GM23338 (cell line): ENCODE measurements at regions not wholly inside any gene's neighbourhood (a gene's known extent, or its start where the extent isn't known, plus 50 kb on each side); places are given as distances from the start of the nearest gene placed in this dataset.

ENCODE experiments used
- ATAC-seq: fragments of 200-7000 bp; cut with Tn5 transposase; 3 replicates; pipeline ENCODE4 v1.9.1; 2020
- DNase-seq: peaks from one replicate; pipeline ENCODE4 v3.0.0-alpha.2; 2015; ENCODE audit warnings: low spot score
- H2AFZ ChIP-seq: fragments of 200-600 bp; sonication (generic); 2 replicates; pipeline ENCODE4 v1.8.0; 2016; ENCODE audit warnings: antibody characterized with exemption, mild to moderate bottlenecking, moderate library complexity
- H3F3A ChIP-seq: fragments of 200-600 bp; sonication (generic); replicated peaks from 2 replicates; pipeline ENCODE4 v1.8.0; 2017; ENCODE audit warnings: antibody characterized with exemption, mixed run types, low read depth
- H3K27ac ChIP-seq: fragments of 200-600 bp; sonication (generic); 2 replicates; pipeline ENCODE4 v1.6.1; 2016; ENCODE audit warnings: low read depth
- H3K27me3 ChIP-seq: fragments of 200-600 bp; sonication (generic); 2 replicates; pipeline ENCODE4 v1.8.0; 2016; ENCODE audit warnings: mild to moderate bottlenecking, mixed run types, moderate library complexity; ENCODE audit not compliant: insufficient read depth
- H3K36me3 ChIP-seq: fragments of 200-600 bp; sonication (generic); 2 replicates; pipeline ENCODE4 v1.8.0; 2016; ENCODE audit warnings: mild to moderate bottlenecking; ENCODE audit not compliant: insufficient read depth
- H3K4me1 ChIP-seq: fragments of 200-600 bp; sonication (generic); 2 replicates; pipeline ENCODE4 v1.8.0; 2016; ENCODE audit warnings: mild to moderate bottlenecking, moderate library complexity; ENCODE audit not compliant: insufficient read depth
- H3K4me2 ChIP-seq: fragments of 200-600 bp; sonication (generic); 2 replicates; pipeline ENCODE4 v1.7.1; 2017; ENCODE audit warnings: mixed run types
- H3K4me3 ChIP-seq: fragments of 200-600 bp; sonication (generic); 2 replicates; pipeline ENCODE4 v1.6.1; 2016; ENCODE audit warnings: mixed run types
- H3K79me2 ChIP-seq: fragments of 200-600 bp; sonication (generic); replicated peaks from 2 replicates; pipeline ENCODE4 v1.8.0; 2017; ENCODE audit warnings: mild to moderate bottlenecking; ENCODE audit not compliant: insufficient read depth
- H3K9me2 ChIP-seq: fragments of 200-600 bp; sonication (generic); 2 replicates; pipeline ENCODE4 v1.8.0; 2017; ENCODE audit not compliant: insufficient read depth
- H4K20me1 ChIP-seq: fragments of 200-600 bp; sonication (generic); replicated peaks from 2 replicates; pipeline ENCODE4 v1.8.0; 2017; ENCODE audit warnings: mild to moderate bottlenecking; ENCODE audit not compliant: insufficient read depth
- H3K27ac Mint-ChIP-seq: 2 replicates; pipeline ENCODE4 v1.8.0; 2020; ENCODE audit warnings: inconsistent platforms, mild to moderate bottlenecking, moderate library complexity, mixed read lengths
- H3K27me3 Mint-ChIP-seq: 3 replicates; pipeline ENCODE4 v1.8.0; 2022; ENCODE audit warnings: low read depth, mild to moderate bottlenecking, moderate library complexity, mixed read lengths, inconsistent platforms; ENCODE audit not compliant: insufficient read depth, poor library complexity
- H3K36me3 Mint-ChIP-seq: 3 replicates; pipeline ENCODE4 v1.8.0; 2021; ENCODE audit warnings: low read depth, mild to moderate bottlenecking, inconsistent platforms, moderate library complexity, mixed read lengths
- H3K4me1 Mint-ChIP-seq: 3 replicates; pipeline ENCODE4 v1.8.0; 2020; ENCODE audit warnings: mild to moderate bottlenecking, inconsistent platforms, mixed read lengths
- H3K4me3 Mint-ChIP-seq: 3 replicates; pipeline ENCODE4 v1.8.0; 2021; ENCODE audit warnings: moderate library complexity, mild to moderate bottlenecking, inconsistent platforms, mixed read lengths
- H3K9me3 Mint-ChIP-seq: 3 replicates; pipeline ENCODE4 v1.8.0; 2020; ENCODE audit warnings: moderate library complexity, mild to moderate bottlenecking, inconsistent platforms, mixed read lengths
- ETS1 ChIP-seq: IDR thresholded peaks from 2 replicates; pipeline ENCODE4 v1.6.1; 2016; ENCODE audit warnings: antibody characterized with exemption
- REST ChIP-seq: IDR thresholded peaks from one replicate; pipeline ENCODE4 v1.6.1; 2018; ENCODE audit warnings: antibody characterized with exemption; ENCODE audit not compliant: unreplicated experiment
- STAT1 ChIP-seq: IDR thresholded peaks from one replicate; pipeline ENCODE4 v1.6.1; 2016; ENCODE audit warnings: antibody characterized with exemption; ENCODE audit not compliant: unreplicated experiment
- ZNF114 ChIP-seq: fragments of 250-450 bp; sonication (Bioruptor Pico); IDR thresholded peaks from 2 replicates; pipeline ENCODE4 v1.5.0; 2020; ENCODE audit warnings: mild to moderate bottlenecking, moderate library complexity
- ZNF462 ChIP-seq: fragments of 250-450 bp; sonication (Bioruptor Pico); IDR thresholded peaks from 2 replicates; pipeline ENCODE4 v1.5.0; 2020; ENCODE audit warnings: mild to moderate bottlenecking, moderate library complexity

DNA sequence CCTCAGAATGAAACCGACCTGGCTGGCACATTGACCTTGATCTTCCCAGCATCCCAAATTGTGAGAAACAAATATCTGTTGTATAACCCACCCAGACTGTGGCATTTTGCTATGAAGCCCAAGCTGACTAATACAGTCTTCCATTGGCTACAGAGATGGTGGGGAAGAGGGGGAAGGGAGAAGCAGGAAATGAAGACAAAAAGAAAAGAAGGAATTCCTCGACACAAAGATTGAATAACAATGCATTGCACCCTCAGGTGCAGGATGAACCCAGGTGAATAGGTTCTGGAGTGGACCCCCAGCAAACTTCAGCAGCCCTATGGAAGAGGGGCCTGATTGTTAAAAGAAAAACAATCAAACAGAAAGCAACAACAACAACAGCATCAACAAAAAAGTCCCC, 270.7 kb downstream of the FSIP2 start:
- Mint-ChIP-seq H3K36me3 (peaks cover 58% of the 10 kb centered on the region), H3K4me3 (no peak overlapping the region), H3K4me1 (peaks cover 17% of the 10 kb centered on the region), H3K9me3 (peaks cover 50% of the 10 kb centered on the region), H3K27ac (peak overlapping the region; percentile 53), H3K27me3 (no peaks in the 10 kb centered on the region)
- no peak overlapping the region for H2AFZ ChIP-seq
- no peaks in the 10 kb centered on the region for H3K27me3 ChIP-seq
- H3K79me2 ChIP-seq, result no peaks in the 10 kb centered on the region
- no peaks in the 10 kb centered on the region for H3F3A ChIP-seq
- H3K4me3 ChIP-seq, result no peak overlapping the region
- H3K27ac ChIP-seq, result peak overlapping the region; percentile 66
- peak; percentile 54; the same call in 1 of the 2 replicates for TF ChIP-seq ETS1
- 0 out of 2 replicates have a peak, but pooled peaks have one; percentile 36 for TF ChIP-seq ZNF462
- no peak for TF ChIP-seq ZNF114 (CRISPR knock-in tag)
- peak overlapping the region; percentile 53; the same call in 1 of the 2 replicates for H3K4me2 ChIP-seq
- H3K4me1 ChIP-seq, result peaks cover 10% of the 10 kb centered on the region; the same call in 1 of the 2 replicates
- ATAC-seq, result no peak
- no peaks in the 10 kb centered on the region for H4K20me1 ChIP-seq
- H3K36me3 ChIP-seq, result 0 out of 2 replicates have a peak, but pooled peaks cover 5% of the 10 kb centered on the region
- peak; percentile 29 for DNase-seq
- peaks cover 11% of the 10 kb centered on the region for H3K9me2 ChIP-seq

DNA sequence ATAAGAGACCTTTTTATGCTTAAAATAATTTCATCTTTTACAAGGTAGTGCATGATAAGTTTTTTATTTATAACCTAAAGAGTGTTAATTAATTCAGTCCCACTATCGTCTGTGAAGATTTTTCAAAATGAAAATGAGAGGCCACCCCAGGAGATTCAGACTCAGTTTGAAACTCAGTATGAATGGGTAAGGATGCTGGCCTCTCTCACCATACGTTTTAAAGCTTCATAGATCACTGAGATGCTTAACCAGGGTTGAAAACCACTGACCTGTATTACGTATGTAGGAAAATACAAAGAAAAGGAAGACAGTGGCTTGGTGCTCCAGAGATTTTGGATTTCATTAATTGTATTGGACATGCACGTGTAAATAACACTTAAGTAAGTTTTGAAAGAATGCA, 278.7 kb downstream of the FSIP2 start:
- Histone ChIP-seq H3K27me3 (no peaks in the 10 kb centered on the region), H4K20me1 (no peaks in the 10 kb centered on the region), H3K9me2 (no peaks in the 10 kb centered on the region), H2AFZ (no peak overlapping the region), H3K27ac (no peak overlapping the region), H3K36me3 (no peaks in the 10 kb centered on the region), H3K4me3 (no peak overlapping the region), H3K4me2 (no peak overlapping the region), H3K4me1 (no peaks in the 10 kb centered on the region), H3F3A (no peaks in the 10 kb centered on the region), H3K79me2 (no peaks in the 10 kb centered on the region)
- Mint-ChIP-seq H3K4me1 (no peaks in the 10 kb centered on the region; the same call in 2 of the 3 replicates), H3K27me3 (no peaks in the 10 kb centered on the region), H3K4me3 (no peak overlapping the region), H3K9me3 (peaks cover 19% of the 10 kb centered on the region), H3K27ac (no peak overlapping the region), H3K36me3 (peaks cover 17% of the 10 kb centered on the region)
- no peak for ATAC-seq
- DNase-seq, result no peak
- no peak for TF ChIP-seq REST
- no peak for TF ChIP-seq ETS1
- TF ChIP-seq STAT1, result no peak
